OCI-LY3 (cell line): ENCODE measurements at regions not wholly inside any gene's neighbourhood (a gene's known extent, or its start where the extent isn't known, plus 50 kb on each side); places are given as distances from the start of the nearest gene placed in this dataset.

ENCODE experiments used
- EZH2phosphoT487 ChIP-seq: fragments of 200-600 bp; shearing (Covaris generic); IDR thresholded peaks from 2 replicates; pipeline ENCODE4 v1.6.1; 2018; ENCODE audit warnings: antibody characterized with exemption, mixed run types, low read depth
- TF ChIP-seq, protein P1 (sequence below): fragments of 200-600, 300-600 bp; sonication (generic); IDR thresholded peaks from 2 replicates; pipeline ENCODE4 v1.5.1; 2014; ENCODE audit warnings: antibody characterized with exemption, low read length, low read depth

DNA sequence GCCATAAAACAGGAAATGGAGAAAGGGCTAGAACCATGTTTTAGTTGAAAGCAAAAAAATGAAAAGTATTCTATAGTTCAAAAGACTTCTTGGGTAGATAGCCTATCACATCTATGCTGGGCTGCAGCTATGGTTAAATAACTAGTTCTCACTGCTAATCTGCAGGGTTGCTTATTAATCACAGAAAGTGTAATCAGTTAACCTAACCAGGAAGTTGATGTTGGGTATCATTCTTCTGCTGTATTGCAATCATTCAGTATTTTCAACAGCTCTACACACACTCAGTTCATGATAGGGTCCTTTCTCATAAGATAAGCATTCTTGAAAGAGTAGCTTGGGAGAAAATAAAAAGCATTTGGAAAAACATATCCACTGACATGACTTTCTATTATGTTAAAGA, 135.2 kb upstream of the TCF21 start:
- TF ChIP-seq, protein P1, sequence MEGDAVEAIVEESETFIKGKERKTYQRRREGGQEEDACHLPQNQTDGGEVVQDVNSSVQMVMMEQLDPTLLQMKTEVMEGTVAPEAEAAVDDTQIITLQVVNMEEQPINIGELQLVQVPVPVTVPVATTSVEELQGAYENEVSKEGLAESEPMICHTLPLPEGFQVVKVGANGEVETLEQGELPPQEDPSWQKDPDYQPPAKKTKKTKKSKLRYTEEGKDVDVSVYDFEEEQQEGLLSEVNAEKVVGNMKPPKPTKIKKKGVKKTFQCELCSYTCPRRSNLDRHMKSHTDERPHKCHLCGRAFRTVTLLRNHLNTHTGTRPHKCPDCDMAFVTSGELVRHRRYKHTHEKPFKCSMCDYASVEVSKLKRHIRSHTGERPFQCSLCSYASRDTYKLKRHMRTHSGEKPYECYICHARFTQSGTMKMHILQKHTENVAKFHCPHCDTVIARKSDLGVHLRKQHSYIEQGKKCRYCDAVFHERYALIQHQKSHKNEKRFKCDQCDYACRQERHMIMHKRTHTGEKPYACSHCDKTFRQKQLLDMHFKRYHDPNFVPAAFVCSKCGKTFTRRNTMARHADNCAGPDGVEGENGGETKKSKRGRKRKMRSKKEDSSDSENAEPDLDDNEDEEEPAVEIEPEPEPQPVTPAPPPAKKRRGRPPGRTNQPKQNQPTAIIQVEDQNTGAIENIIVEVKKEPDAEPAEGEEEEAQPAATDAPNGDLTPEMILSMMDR = no peak
- no peak for TF ChIP-seq EZH2phosphoT487
